OCI-LY3 (cell line): ENCODE measurements at regions not wholly inside any gene's neighbourhood (a gene's known extent, or its start where the extent isn't known, plus 50 kb on each side); places are given as distances from the start of the nearest gene placed in this dataset.

Experiments
- EZH2phosphoT487 ChIP-seq: fragments of 200-600 bp; shearing (Covaris generic); IDR thresholded peaks from 2 replicates; pipeline ENCODE4 v1.6.1; 2018; ENCODE audit warnings: antibody characterized with exemption, mixed run types, low read depth
- TF ChIP-seq, protein P1 (sequence below): fragments of 200-600, 300-600 bp; sonication (generic); IDR thresholded peaks from 2 replicates; pipeline ENCODE4 v1.5.1; 2014; ENCODE audit warnings: antibody characterized with exemption, low read length, low read depth

DNA sequence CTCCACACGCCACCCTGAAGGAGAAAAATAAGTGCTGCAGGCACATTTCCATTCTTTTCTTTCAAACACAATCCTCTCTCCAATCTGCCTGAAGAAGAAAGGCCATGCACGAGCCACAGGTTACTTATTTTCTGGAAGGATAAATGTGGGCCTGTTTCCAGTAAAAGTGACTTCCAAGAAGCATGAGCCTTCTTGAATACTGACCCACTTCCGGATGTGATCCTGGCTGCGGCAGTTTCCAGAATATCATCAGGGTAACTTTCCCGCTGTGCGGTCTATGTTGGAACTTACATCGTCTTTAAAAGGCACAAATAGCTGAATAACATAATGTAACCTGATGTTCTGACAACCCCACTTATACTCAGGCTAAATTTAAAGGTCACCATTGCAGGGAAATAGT is 66.3 kb upstream of the TAPT1 start:
- TF ChIP-seq, protein P1, sequence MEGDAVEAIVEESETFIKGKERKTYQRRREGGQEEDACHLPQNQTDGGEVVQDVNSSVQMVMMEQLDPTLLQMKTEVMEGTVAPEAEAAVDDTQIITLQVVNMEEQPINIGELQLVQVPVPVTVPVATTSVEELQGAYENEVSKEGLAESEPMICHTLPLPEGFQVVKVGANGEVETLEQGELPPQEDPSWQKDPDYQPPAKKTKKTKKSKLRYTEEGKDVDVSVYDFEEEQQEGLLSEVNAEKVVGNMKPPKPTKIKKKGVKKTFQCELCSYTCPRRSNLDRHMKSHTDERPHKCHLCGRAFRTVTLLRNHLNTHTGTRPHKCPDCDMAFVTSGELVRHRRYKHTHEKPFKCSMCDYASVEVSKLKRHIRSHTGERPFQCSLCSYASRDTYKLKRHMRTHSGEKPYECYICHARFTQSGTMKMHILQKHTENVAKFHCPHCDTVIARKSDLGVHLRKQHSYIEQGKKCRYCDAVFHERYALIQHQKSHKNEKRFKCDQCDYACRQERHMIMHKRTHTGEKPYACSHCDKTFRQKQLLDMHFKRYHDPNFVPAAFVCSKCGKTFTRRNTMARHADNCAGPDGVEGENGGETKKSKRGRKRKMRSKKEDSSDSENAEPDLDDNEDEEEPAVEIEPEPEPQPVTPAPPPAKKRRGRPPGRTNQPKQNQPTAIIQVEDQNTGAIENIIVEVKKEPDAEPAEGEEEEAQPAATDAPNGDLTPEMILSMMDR = no peak
- no peak for TF ChIP-seq EZH2phosphoT487
